ENCODE measurements at regions not wholly inside any gene's neighbourhood (a gene's known extent, or its start where the extent isn't known, plus 50 kb on each side); places are given as distances from the start of the nearest gene placed in this dataset.

GRCh38 chr9:79885093-79885857 is 313.5 kb downstream of the TLE4 start:
- no peak for ATAC-seq
- intact Hi-C loops (cut with DNase I) = no loop called here

GRCh38 chr9:79884546-79884945 is 312.8 kb downstream of the TLE4 start:
- DNase-seq (ENCODE audit: missing footprints) (peak; percentile 41), ATAC-seq (no peak)
- intact Hi-C loops (cut with DNase I) = no loop called here

More at GRCh38 chr9:79885093-79885857, 313.5 kb downstream of the TLE4 start:
- no peak for DNase-seq (ENCODE audit: missing footprints)

- DNase-seq (ENCODE audit: missing footprints) (peak; percentile 40), ATAC-seq (peak; percentile 31)
- intact Hi-C loops (cut with DNase I) = no loop called here
Measured at GRCh38 chr9:79883073-79883645, 311.4 kb downstream of the TLE4 start.

- DNase-seq (ENCODE audit: missing footprints) (no peak), ATAC-seq (no peak)
- intact Hi-C loops (cut with DNase I) = no loop called here
Measured at GRCh38 chr9:79880626-79881025, 308.9 kb downstream of the TLE4 start.

- DNase-seq (ENCODE audit: missing footprints) (no peak), ATAC-seq (no peak)
- intact Hi-C loops (cut with DNase I) = no loop called here
Measured at GRCh38 chr9:79877943-79878602, 306.3 kb downstream of the TLE4 start.

- ATAC-seq (peak; percentile 44), DNase-seq (ENCODE audit: missing footprints) (peak; percentile 37)
- intact Hi-C loops (cut with DNase I) = no loop called here
Measured at GRCh38 chr9:79868567-79869189, 296.9 kb downstream of the TLE4 start.

- ATAC-seq (no peak), DNase-seq (ENCODE audit: missing footprints) (peak; percentile 59)
- intact Hi-C loops (cut with DNase I) = no loop called here
Measured at GRCh38 chr9:79862921-79863890, 291.4 kb downstream of the TLE4 start.

GRCh38 chr9:79858508-79858907 is 286.7 kb downstream of the TLE4 start:
- DNase-seq (ENCODE audit: missing footprints) (no peak), ATAC-seq (no peak)
- intact Hi-C loops (cut with DNase I) = no loop called here

- no peak for ATAC-seq
- intact Hi-C loops (cut with DNase I) = no loop called here
Measured at GRCh38 chr9:79857188-79857587, 285.4 kb downstream of the TLE4 start.

GRCh38 chr9:79847074-79847473 is 275.3 kb downstream of the TLE4 start:
- ATAC-seq = no peak
- intact Hi-C loops (cut with DNase I) = no loop called here
- no peak for DNase-seq (ENCODE audit: missing footprints)

More at GRCh38 chr9:79857188-79857587, 285.4 kb downstream of the TLE4 start:
- no peak for DNase-seq (ENCODE audit: missing footprints)

- ATAC-seq (no peak), DNase-seq (ENCODE audit: missing footprints) (peak; percentile 39)
- intact Hi-C loops (cut with DNase I) = no loop called here
Measured at GRCh38 chr9:79829566-79830302, 258.0 kb downstream of the TLE4 start.

- intact Hi-C loops (cut with DNase I) = no loop called here
- no peak for ATAC-seq
- peak; percentile 20 for DNase-seq (ENCODE audit: missing footprints)
Measured at GRCh38 chr9:79824265-79824664, 252.5 kb downstream of the TLE4 start.

GRCh38 chr9:79817438-79818004 is 245.8 kb downstream of the TLE4 start:
- intact Hi-C loops (cut with DNase I) = no loop called here
- DNase-seq (ENCODE audit: missing footprints) = peak; percentile 46
- peak; percentile 62 for ATAC-seq

GRCh38 chr9:79813258-79813638 is 241.5 kb downstream of the TLE4 start:
- peak; percentile 42 for ATAC-seq
- no peak for DNase-seq (ENCODE audit: missing footprints)

GRCh38 chr9:79812507-79813257 is 240.9 kb downstream of the TLE4 start:
- intact Hi-C loops (cut with DNase I) = no loop called here
- peak; percentile 8 for ATAC-seq
- no peak for DNase-seq (ENCODE audit: missing footprints)

More at GRCh38 chr9:79813258-79813638, 241.5 kb downstream of the TLE4 start:
- intact Hi-C loops (cut with DNase I) = no loop called here

GRCh38 chr9:79812099-79812498 is 240.3 kb downstream of the TLE4 start:
- DNase-seq (ENCODE audit: missing footprints) = no peak
- intact Hi-C loops (cut with DNase I) = no loop called here
- ATAC-seq = no peak

GRCh38 chr9:79809931-79810330 is 238.2 kb downstream of the TLE4 start:
- intact Hi-C loops (cut with DNase I) = no loop called here
- DNase-seq (ENCODE audit: missing footprints) = no peak
- ATAC-seq = no peak
